A549 (cell line): ENCODE measurements at regions not wholly inside any gene's neighbourhood (a gene's known extent, or its start where the extent isn't known, plus 50 kb on each side); places are given as distances from the start of the nearest gene placed in this dataset.

Source experiments
- ATAC-seq, 2 experiments: fragments of 200-7000 bp in 1 of 2; fragments of >200 bp in 1 of 2; cut with Nextera tagmentation in 1 of 2; cut with Tn5 transposase in 1 of 2; 3 replicates each; pipeline versions ENCODE4 v1.8.0 to v1.9.1; 2018 to 2020; ENCODE audit warnings: mild to moderate bottlenecking in 1 of 2, moderate library complexity in 1 of 2
- CTCF ChIA-PET: fragments of 300-600 bp; sonication (Branson Sonifier 250); formaldehyde crosslinking; extraction: SDS; loops from one replicate; lab custom pipeline; 2021; ENCODE audit warnings: antibody characterized with exemption, inconsistent platforms; lab: Yijun Ruan, JAX
- POLR2A ChIA-PET: fragments of 350-600 bp; formaldehyde crosslinking; extraction: SDS; loops from one replicate; lab custom pipeline; 2021; ENCODE audit warnings: antibody characterized with exemption, inconsistent platforms; lab: Yijun Ruan, JAX
- DNase-seq, 2 experiments: peaks; one replicate each; pipeline versions ENCODE4 v3.0.0 to v3.0.0-alpha.2; 2011 to 2016; ENCODE audit warnings: low read depth in 1 of 2, low spot score in 1 of 2
- FAIRE-seq: peaks from 2 replicates; lab custom pipeline; 2011; peaks lifted over from hg19 to GRCh38; lab: Jason Lieb, UNC
- H3K27ac ChIP-seq, 2 experiments: fragments of >200 bp; sonication (Bioruptor Twin); formaldehyde crosslinking; 3 replicates each; pipeline ENCODE4 v1.5.1; 2016 to 2017
- H3K4me1 ChIP-seq: fragments of >200 bp; sonication (Bioruptor Twin); formaldehyde crosslinking; 3 replicates; pipeline ENCODE4 v1.6.1; 2016
- H3K4me2 ChIP-seq: fragments of >200 bp; sonication (Bioruptor Twin); formaldehyde crosslinking; 3 replicates; pipeline ENCODE4 v1.6.1; 2016
- H3K4me3 ChIP-seq: fragments of >200 bp; sonication (Bioruptor Twin); formaldehyde crosslinking; 3 replicates; pipeline ENCODE4 v1.5.1; 2016
- H3K9me3 ChIP-seq: fragments of >200 bp; sonication (Bioruptor Twin); formaldehyde crosslinking; 3 replicates; pipeline ENCODE4 v1.6.1; 2016
- CBX8 ChIP-seq: fragments of 200-600 bp; sonication (generic); IDR thresholded peaks from 2 replicates; pipeline ENCODE4 v1.6.1; 2016
- CHD4 ChIP-seq: fragments of 200-600 bp; sonication (generic); IDR thresholded peaks from 2 replicates; pipeline ENCODE4 v1.6.1; 2016; ENCODE audit warnings: antibody characterized with exemption, mild to moderate bottlenecking, borderline replicate concordance
- EHF ChIP-seq: fragments of 250-450 bp; sonication (Bioruptor Pico); IDR thresholded peaks from 2 replicates; pipeline ENCODE4 v1.5.0; 2020; ENCODE audit warnings: mild to moderate bottlenecking
- EHMT2 ChIP-seq: fragments of 200-600 bp; sonication (generic); IDR thresholded peaks from 2 replicates; pipeline ENCODE4 v1.6.1; 2016; ENCODE audit warnings: antibody characterized with exemption, low read depth, mild to moderate bottlenecking, moderate library complexity
- EP300 ChIP-seq, 2 experiments: fragments of >200 bp; sonication (Bioruptor Twin); formaldehyde crosslinking; IDR thresholded peaks; 2 replicates in 1 of 2; 3 replicates in 1 of 2; pipeline ENCODE4 v1.6.1; 2016 to 2017
- FOSB ChIP-seq: fragments of 250-450 bp; sonication (Bioruptor Pico); IDR thresholded peaks from 2 replicates; pipeline ENCODE4 v1.5.0; 2020; ENCODE audit warnings: mild to moderate bottlenecking, moderate library complexity
- GATA3 ChIP-seq: IDR thresholded peaks from 2 replicates; pipeline ENCODE4 v1.6.1; 2012; ENCODE audit warnings: borderline replicate concordance
- HDAC2 ChIP-seq: fragments of 200-600 bp; sonication (generic); IDR thresholded peaks from 2 replicates; pipeline ENCODE4 v1.6.1; 2016
- HOXB13 ChIP-seq: fragments of 250-450 bp; sonication (Bioruptor Pico); IDR thresholded peaks from 2 replicates; pipeline ENCODE4 v1.5.0; 2020; ENCODE audit warnings: low read depth, mild to moderate bottlenecking, moderate library complexity
- JUN ChIP-seq, 2 experiments: fragments of >200 bp; sonication (Bioruptor Twin); formaldehyde crosslinking; IDR thresholded peaks; 2 replicates in 1 of 2; 3 replicates in 1 of 2; pipeline ENCODE4 v1.6.1; 2016 to 2017
- JUNB ChIP-seq: fragments of >200 bp; sonication (Bioruptor Twin); formaldehyde crosslinking; IDR thresholded peaks from 2 replicates; pipeline ENCODE4 v1.6.1; 2016
- KDM5A ChIP-seq: fragments of 200-600 bp; sonication (generic); IDR thresholded peaks from 2 replicates; pipeline ENCODE4 v1.6.1; 2016; ENCODE audit warnings: antibody characterized with exemption, mild to moderate bottlenecking
- MAFK ChIP-seq: fragments of 450-650 bp; IDR thresholded peaks from 2 replicates; pipeline ENCODE4 v1.6.1; 2014; ENCODE audit not compliant: partially characterized antibody
- MAZ ChIP-seq: fragments of 150-350 bp; IDR thresholded peaks from 2 replicates; pipeline ENCODE4 v1.6.1; 2014; ENCODE audit warnings: antibody characterized with exemption, low read depth, low read length, borderline replicate concordance
- MYC ChIP-seq: IDR thresholded peaks from 2 replicates; pipeline ENCODE4 v1.6.1; 2012; ENCODE audit warnings: mild to moderate bottlenecking, inconsistent platforms, low read length, improper control_type of control experiment, borderline replicate concordance
- PHF8 ChIP-seq: fragments of 200-600 bp; sonication (generic); IDR thresholded peaks from 2 replicates; pipeline ENCODE4 v1.6.1; 2016; ENCODE audit warnings: low read depth, mild to moderate bottlenecking, antibody characterized with exemption, moderate library complexity, borderline replicate concordance
- POLR2A ChIP-seq: IDR thresholded peaks from 2 replicates; pipeline ENCODE4 v1.6.1; 2012; ENCODE audit warnings: mild to moderate bottlenecking, low read length
- POLR2AphosphoS2 ChIP-seq: conservative IDR thresholded peaks from 2 replicates; pipeline ENCODE4 v1.6.1; 2012; ENCODE audit warnings: low read length, improper control_type of control experiment, inconsistent platforms
- RCOR1 ChIP-seq: fragments of 150-350 bp; IDR thresholded peaks from 2 replicates; pipeline ENCODE4 v1.6.1; 2014; ENCODE audit warnings: antibody characterized with exemption, low read length, low read depth
- RNF2 ChIP-seq: fragments of 200-600 bp; sonication (generic); IDR thresholded peaks from 2 replicates; pipeline ENCODE4 v1.6.1; 2016; ENCODE audit warnings: low read depth, mild to moderate bottlenecking, antibody characterized with exemption, moderate library complexity, borderline replicate concordance
- TFCP2L1 ChIP-seq: fragments of 250-450 bp; sonication (Bioruptor Pico); IDR thresholded peaks from 2 replicates; pipeline ENCODE4 v1.5.0; 2021; ENCODE audit warnings: mild to moderate bottlenecking
- ZNF302 ChIP-seq: fragments of 250-450 bp; sonication (Bioruptor Pico); IDR thresholded peaks from 2 replicates; pipeline ENCODE4 v1.9.0; 2021; ENCODE audit warnings: inconsistent platforms, mild to moderate bottlenecking, moderate library complexity
- ZSCAN20 ChIP-seq: fragments of 250-450 bp; sonication (Bioruptor Pico); IDR thresholded peaks from 2 replicates; pipeline ENCODE4 v1.8.0; 2022; ENCODE audit warnings: mild to moderate bottlenecking, moderate library complexity
- WGBS: methylation state at CpG from one replicate; pipeline ENCODE4 v1.1.6; 2017; ENCODE audit errors: missing lambda C conversion rate; 5-methylcytosine and 5-hydroxymethylcytosine counted together
- TF ChIP-seq, protein P1 (sequence below): fragments of 150-350 bp; IDR thresholded peaks from 2 replicates; pipeline ENCODE4 v1.6.1; 2014; ENCODE audit warnings: low read depth, mild to moderate bottlenecking, low read length
- TF ChIP-seq, protein P2 (sequence below): fragments of 250-450 bp; sonication (Bioruptor Pico); IDR thresholded peaks from 2 replicates; pipeline ENCODE4 v1.5.0; 2020; ENCODE audit warnings: low read depth, mild to moderate bottlenecking, moderate library complexity
- TF ChIP-seq, protein P3 (sequence below): fragments of >200 bp; sonication (Bioruptor Twin); formaldehyde crosslinking; IDR thresholded peaks from 3 replicates; pipeline ENCODE4 v1.6.1; 2016
- TF ChIP-seq, protein P4 (sequence below): fragments of 450-650 bp; IDR thresholded peaks from 2 replicates; pipeline ENCODE4 v1.6.1; 2014; ENCODE audit warnings: antibody characterized with exemption
- TF ChIP-seq, protein P5 (sequence below): IDR thresholded peaks from 2 replicates; pipeline ENCODE4 v1.6.1; 2012; ENCODE audit warnings: low read depth, borderline replicate concordance

DNA sequence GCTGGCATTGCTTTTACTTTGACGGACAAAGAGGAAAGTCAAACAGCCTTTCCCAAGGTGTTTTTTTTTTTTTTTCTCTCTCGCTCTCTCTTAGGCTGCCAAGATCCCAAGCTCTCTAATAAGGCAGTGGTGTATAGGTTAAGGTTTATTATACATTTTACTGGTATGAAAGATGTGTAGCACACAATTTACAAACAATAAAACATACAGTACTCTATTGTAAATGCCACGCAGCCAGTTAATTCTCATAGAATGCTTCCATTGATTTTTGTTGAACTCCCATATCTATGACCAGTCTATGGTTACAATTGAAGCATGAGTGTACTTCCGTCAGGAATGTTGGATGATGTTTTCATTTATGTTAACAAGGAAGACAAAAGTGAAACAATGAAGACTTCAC, 106.4 kb upstream of the GSC start:
- no peak for FAIRE-seq
- DNase-seq: no peak
- 38% methylated on average over 4 of the region's 4 CpGs for WGBS
- no peak for ATAC-seq
- CTCF ChIA-PET: no interaction called here
- no peak overlapping the region for H3K4me3 ChIP-seq
- no peaks in the 10 kb centered on the region for H3K4me1 ChIP-seq
- H3K4me2 ChIP-seq: no peak overlapping the region
- POLR2A ChIA-PET: no interaction called here
- no peaks in the 10 kb centered on the region for H3K9me3 ChIP-seq
- H3K27ac ChIP-seq: no peak overlapping the region
- TF ChIP-seq RCOR1: no peak
- TF ChIP-seq JUNB: no peak
- TF ChIP-seq, protein P1, sequence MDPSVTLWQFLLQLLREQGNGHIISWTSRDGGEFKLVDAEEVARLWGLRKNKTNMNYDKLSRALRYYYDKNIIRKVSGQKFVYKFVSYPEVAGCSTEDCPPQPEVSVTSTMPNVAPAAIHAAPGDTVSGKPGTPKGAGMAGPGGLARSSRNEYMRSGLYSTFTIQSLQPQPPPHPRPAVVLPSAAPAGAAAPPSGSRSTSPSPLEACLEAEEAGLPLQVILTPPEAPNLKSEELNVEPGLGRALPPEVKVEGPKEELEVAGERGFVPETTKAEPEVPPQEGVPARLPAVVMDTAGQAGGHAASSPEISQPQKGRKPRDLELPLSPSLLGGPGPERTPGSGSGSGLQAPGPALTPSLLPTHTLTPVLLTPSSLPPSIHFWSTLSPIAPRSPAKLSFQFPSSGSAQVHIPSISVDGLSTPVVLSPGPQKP: no peak
- no peak for TF ChIP-seq RNF2
- TF ChIP-seq, protein P2, sequence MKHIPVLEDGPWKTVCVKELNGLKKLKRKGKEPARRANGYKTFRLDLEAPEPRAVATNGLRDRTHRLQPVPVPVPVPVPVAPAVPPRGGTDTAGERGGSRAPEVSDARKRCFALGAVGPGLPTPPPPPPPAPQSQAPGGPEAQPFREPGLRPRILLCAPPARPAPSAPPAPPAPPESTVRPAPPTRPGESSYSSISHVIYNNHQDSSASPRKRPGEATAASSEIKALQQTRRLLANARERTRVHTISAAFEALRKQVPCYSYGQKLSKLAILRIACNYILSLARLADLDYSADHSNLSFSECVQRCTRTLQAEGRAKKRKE: no peak
- no peak for TF ChIP-seq PHF8
- TF ChIP-seq EHMT2: no peak
- TF ChIP-seq TFCP2L1: no peak
- TF ChIP-seq EHF (CRISPR knock-in tag): no peak
- TF ChIP-seq ZNF302 (CRISPR knock-in tag): no peak
- no peak for TF ChIP-seq HDAC2
- TF ChIP-seq, protein P3, sequence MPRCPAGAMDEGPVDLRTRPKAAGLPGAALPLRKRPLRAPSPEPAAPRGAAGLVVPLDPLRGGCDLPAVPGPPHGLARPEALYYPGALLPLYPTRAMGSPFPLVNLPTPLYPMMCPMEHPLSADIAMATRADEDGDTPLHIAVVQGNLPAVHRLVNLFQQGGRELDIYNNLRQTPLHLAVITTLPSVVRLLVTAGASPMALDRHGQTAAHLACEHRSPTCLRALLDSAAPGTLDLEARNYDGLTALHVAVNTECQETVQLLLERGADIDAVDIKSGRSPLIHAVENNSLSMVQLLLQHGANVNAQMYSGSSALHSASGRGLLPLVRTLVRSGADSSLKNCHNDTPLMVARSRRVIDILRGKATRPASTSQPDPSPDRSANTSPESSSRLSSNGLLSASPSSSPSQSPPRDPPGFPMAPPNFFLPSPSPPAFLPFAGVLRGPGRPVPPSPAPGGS: no peak
- TF ChIP-seq HOXB13 (CRISPR knock-in tag): no peak
- TF ChIP-seq MAFK: no peak

DNA sequence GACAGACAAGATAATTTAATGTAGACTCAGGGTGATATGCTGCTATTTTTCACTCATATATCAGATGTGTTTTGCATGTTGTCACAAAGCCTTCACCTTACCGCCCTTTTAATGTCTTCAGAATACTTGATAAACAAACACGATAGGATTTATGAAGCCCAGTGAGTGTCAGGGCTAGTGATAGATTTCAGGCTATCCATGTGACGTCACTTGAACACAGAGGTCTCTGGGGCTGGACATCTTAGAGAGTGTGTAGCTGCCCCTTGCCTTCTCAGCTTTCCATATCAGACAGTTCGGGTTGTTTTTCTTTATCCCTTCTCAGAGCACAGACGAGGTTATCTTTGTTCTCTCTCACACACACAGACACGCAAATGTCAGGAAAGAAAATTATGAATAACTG, 105.3 kb upstream of the GSC start:
- 24% methylated on average over 6 of the region's 6 CpGs for WGBS
- H3K4me3 ChIP-seq: no peak overlapping the region

DNA sequence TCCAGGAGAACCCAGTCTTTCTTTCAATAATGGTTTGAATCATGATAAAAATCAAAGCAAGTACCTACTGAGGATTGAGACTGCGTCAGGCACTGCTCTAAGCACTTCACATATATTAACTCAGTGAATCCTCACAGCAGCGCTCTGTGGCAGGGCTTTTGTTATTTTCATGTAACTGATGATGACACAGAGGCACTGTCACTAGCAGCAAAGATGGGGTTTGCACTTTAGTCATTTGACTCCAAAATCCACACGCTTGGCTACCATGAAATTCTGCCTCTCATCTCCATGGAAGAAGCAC, 98.8 kb upstream of the GSC start:
- no peak for ATAC-seq
- POLR2A ChIA-PET: no interaction called here

More for the DNA sequence above, 105.3 kb upstream of the GSC start:
- Histone ChIP-seq H3K4me1 (no peaks in the 10 kb centered on the region), H3K4me2 (no peak overlapping the region), H3K27ac (no peak overlapping the region), H3K9me3 (no peaks in the 10 kb centered on the region)
- ChIA-PET CTCF (no interaction called here), POLR2A (no interaction called here)
- DNase-seq: no peak
- ATAC-seq: no peak
- no peak for FAIRE-seq
- no peak for TF ChIP-seq RCOR1
- TF ChIP-seq, protein P4, sequence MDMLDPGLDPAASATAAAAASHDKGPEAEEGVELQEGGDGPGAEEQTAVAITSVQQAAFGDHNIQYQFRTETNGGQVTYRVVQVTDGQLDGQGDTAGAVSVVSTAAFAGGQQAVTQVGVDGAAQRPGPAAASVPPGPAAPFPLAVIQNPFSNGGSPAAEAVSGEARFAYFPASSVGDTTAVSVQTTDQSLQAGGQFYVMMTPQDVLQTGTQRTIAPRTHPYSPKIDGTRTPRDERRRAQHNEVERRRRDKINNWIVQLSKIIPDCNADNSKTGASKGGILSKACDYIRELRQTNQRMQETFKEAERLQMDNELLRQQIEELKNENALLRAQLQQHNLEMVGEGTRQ: no peak
- TF ChIP-seq, protein P5, sequence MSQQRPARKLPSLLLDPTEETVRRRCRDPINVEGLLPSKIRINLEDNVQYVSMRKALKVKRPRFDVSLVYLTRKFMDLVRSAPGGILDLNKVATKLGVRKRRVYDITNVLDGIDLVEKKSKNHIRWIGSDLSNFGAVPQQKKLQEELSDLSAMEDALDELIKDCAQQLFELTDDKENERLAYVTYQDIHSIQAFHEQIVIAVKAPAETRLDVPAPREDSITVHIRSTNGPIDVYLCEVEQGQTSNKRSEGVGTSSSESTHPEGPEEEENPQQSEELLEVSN: no peak
- no peak for TF ChIP-seq HDAC2
- TF ChIP-seq KDM5A: no peak
- TF ChIP-seq JUN (IDR thresholded peaks at IDR 0.05): no peak
- TF ChIP-seq GATA3: no peak
- TF ChIP-seq TFCP2L1: no peak
- TF ChIP-seq MYC: no peak

More for the DNA sequence above, 98.8 kb upstream of the GSC start:
- Histone ChIP-seq H3K27ac (no peak overlapping the region), H3K4me3 (no peak overlapping the region), H3K4me2 (no peak overlapping the region), H3K9me3 (no peaks in the 10 kb centered on the region), H3K4me1 (no peaks in the 10 kb centered on the region)
- DNase-seq (no peak), FAIRE-seq (no peak)
- TF ChIP-seq, protein P3: no peak
- TF ChIP-seq RCOR1 (no peak), EP300 (IDR thresholded peaks at IDR 0.05) (no peak), MAZ (no peak), CHD4 (no peak), FOSB (CRISPR knock-in tag) (no peak), POLR2AphosphoS2 (no peak), ZSCAN20 (CRISPR knock-in tag) (no peak), POLR2A (no peak), MYC (no peak), CBX8 (no peak)
- CTCF ChIA-PET: no interaction called here
- 42% methylated on average over 3 of the region's 3 CpGs for WGBS
